ENCODE measurements at regions not wholly inside any gene's neighbourhood (a gene's known extent, or its start where the extent isn't known, plus 50 kb on each side); places are given as distances from the start of the nearest gene placed in this dataset.

GRCh38 chr18:25435149-25435782, 83.3 kb upstream of the ZNF521 start:
- no peak overlapping the region for H3K9ac ChIP-seq (ENCODE audit: low read length)
- ChIA-PET POLR2A (no interaction called here), CTCF (no interaction called here)
- H3K27me3 ChIP-seq (replicated peaks in 1 of 4; ENCODE audit: control extremely low read depth in 1 of 4, control insufficient read depth in 3 of 4, insufficient read depth in 4 of 4, low read length in 3 of 4), result no peaks in the 10 kb centered on the region
- no peak overlapping the region for H3K4me2 ChIP-seq (replicated peaks; ENCODE audit: low read depth, low read length, poor library complexity, severe bottlenecking)
- 94% methylated on average over 3 of the region's 3 CpGs for WGBS (ENCODE audit: insufficient coverage)
- no peaks in the 10 kb centered on the region for H3K79me2 ChIP-seq (ENCODE audit: control insufficient read depth, insufficient read depth, low read length)
- H3K9me3 Mint-ChIP-seq (ENCODE audit: insufficient read depth), result no peaks in the 10 kb centered on the region
- H3K9me3 ChIP-seq (ENCODE audit: control extremely low read depth in 1 of 3, control insufficient read depth in 2 of 3, insufficient read depth in 1 of 3, low read length in 2 of 3), result no peaks in the 10 kb centered on the region
- intact Hi-C loops (cut with micrococcal nuclease), result no loop called here
- no peaks in the 10 kb centered on the region for H4K20me1 ChIP-seq (ENCODE audit: control insufficient read depth, insufficient read depth, low read length, poor library complexity, severe bottlenecking)
- H3K27ac ChIP-seq (ENCODE audit: low read length in 2 of 2), result no peak overlapping the region
- ATAC-seq (ENCODE audit: low read depth) (no peak), DNase-seq (no peak)
- no peaks in the 10 kb centered on the region for H3K4me1 ChIP-seq (ENCODE audit: control insufficient read depth in 2 of 2, insufficient read depth in 2 of 2, low read length in 2 of 2)
- no peaks in the 10 kb centered on the region for H3K4me1 Mint-ChIP-seq
- TF ChIP-seq, protein P1, sequence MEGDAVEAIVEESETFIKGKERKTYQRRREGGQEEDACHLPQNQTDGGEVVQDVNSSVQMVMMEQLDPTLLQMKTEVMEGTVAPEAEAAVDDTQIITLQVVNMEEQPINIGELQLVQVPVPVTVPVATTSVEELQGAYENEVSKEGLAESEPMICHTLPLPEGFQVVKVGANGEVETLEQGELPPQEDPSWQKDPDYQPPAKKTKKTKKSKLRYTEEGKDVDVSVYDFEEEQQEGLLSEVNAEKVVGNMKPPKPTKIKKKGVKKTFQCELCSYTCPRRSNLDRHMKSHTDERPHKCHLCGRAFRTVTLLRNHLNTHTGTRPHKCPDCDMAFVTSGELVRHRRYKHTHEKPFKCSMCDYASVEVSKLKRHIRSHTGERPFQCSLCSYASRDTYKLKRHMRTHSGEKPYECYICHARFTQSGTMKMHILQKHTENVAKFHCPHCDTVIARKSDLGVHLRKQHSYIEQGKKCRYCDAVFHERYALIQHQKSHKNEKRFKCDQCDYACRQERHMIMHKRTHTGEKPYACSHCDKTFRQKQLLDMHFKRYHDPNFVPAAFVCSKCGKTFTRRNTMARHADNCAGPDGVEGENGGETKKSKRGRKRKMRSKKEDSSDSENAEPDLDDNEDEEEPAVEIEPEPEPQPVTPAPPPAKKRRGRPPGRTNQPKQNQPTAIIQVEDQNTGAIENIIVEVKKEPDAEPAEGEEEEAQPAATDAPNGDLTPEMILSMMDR (IDR thresholded peaks at IDR 0.05), result no peak
- no peak for TF ChIP-seq EZH2 (IDR thresholded peaks at IDR 0.05; ENCODE audit: borderline replicate concordance, insufficient read depth, low read depth, low read length, poor library complexity, severe bottlenecking)
- H3K27ac Mint-ChIP-seq, result no peak overlapping the region
- H3K36me3 ChIP-seq (replicated peaks in 1 of 2; ENCODE audit: control extremely low read depth in 1 of 2, control insufficient read depth in 1 of 2, extremely low read depth in 1 of 2, insufficient read depth in 2 of 2, low read length in 1 of 2), result no peaks in the 10 kb centered on the region
- no peak overlapping the region for H3K4me3 ChIP-seq (ENCODE audit: control extremely low read depth in 1 of 5, extremely low read depth in 1 of 5, insufficient read depth in 1 of 5, low read depth in 2 of 5, low read length in 4 of 5)
- no peak overlapping the region for H3K4me3 Mint-ChIP-seq
- H2AFZ ChIP-seq (ENCODE audit: insufficient read depth, low read depth, low read length, poor library complexity, severe bottlenecking), result no peak overlapping the region
- H3K27me3 Mint-ChIP-seq, result no peaks in the 10 kb centered on the region

DNA sequence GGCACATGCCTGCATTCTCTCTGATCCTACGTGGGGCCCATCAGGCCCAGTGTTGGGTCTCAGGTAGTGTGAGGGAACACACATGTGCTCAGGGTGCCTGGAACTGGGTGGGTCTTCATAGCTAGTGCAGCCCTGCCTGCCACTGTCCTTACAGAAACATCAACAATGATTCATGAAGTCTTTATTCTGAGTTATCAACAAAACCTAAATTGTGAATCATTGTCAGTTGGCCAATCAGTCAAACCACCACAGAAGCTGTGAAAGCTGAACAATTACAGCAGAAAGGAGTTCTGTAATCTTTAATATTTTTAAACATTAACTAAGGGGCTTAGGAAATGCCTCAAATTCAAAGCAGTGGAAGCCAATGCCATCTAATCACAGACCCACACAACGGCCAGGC, 82.8 kb upstream of the ZNF521 start:
- Histone ChIP-seq H3K36me3 (replicated peaks in 1 of 2; ENCODE audit: control extremely low read depth in 1 of 2, control insufficient read depth in 1 of 2, extremely low read depth in 1 of 2, insufficient read depth in 2 of 2, low read length in 1 of 2) (no peaks in the 10 kb centered on the region), H3K9me3 (ENCODE audit: control extremely low read depth in 1 of 3, control insufficient read depth in 2 of 3, insufficient read depth in 1 of 3, low read length in 2 of 3) (no peaks in the 10 kb centered on the region), H2AFZ (ENCODE audit: insufficient read depth, low read depth, low read length, poor library complexity, severe bottlenecking) (no peak overlapping the region), H3K4me1 (ENCODE audit: control insufficient read depth in 2 of 2, insufficient read depth in 2 of 2, low read length in 2 of 2) (no peaks in the 10 kb centered on the region), H3K27me3 (replicated peaks in 1 of 4; ENCODE audit: control extremely low read depth in 1 of 4, control insufficient read depth in 3 of 4, insufficient read depth in 4 of 4, low read length in 3 of 4) (no peaks in the 10 kb centered on the region), H3K79me2 (ENCODE audit: control insufficient read depth, insufficient read depth, low read length) (no peaks in the 10 kb centered on the region), H4K20me1 (ENCODE audit: control insufficient read depth, insufficient read depth, low read length, poor library complexity, severe bottlenecking) (no peaks in the 10 kb centered on the region), H3K4me3 (ENCODE audit: control extremely low read depth in 1 of 5, extremely low read depth in 1 of 5, insufficient read depth in 1 of 5, low read depth in 2 of 5, low read length in 4 of 5) (no peak overlapping the region), H3K27ac (ENCODE audit: low read length in 2 of 2) (no peak overlapping the region), H3K9ac (ENCODE audit: low read length) (no peak overlapping the region), H3K4me2 (replicated peaks; ENCODE audit: low read depth, low read length, poor library complexity, severe bottlenecking) (no peak overlapping the region)
- TF ChIP-seq EZH2 (IDR thresholded peaks at IDR 0.05; ENCODE audit: borderline replicate concordance, insufficient read depth, low read depth, low read length, poor library complexity, severe bottlenecking), result no peak
- TF ChIP-seq, protein P1 (IDR thresholded peaks at IDR 0.05), result no peak
- Mint-ChIP-seq H3K4me3 (no peak overlapping the region), H3K9me3 (ENCODE audit: insufficient read depth) (no peaks in the 10 kb centered on the region), H3K4me1 (no peaks in the 10 kb centered on the region), H3K27me3 (no peaks in the 10 kb centered on the region), H3K27ac (no peak overlapping the region)
- 100% methylated on average over 1 of the region's 2 CpGs for WGBS (ENCODE audit: insufficient coverage)
- ATAC-seq (ENCODE audit: low read depth) (no peak), DNase-seq (no peak)
- intact Hi-C loops (cut with micrococcal nuclease), result no loop called here
- POLR2A ChIA-PET, result no interaction called here
- CTCF ChIA-PET, result no interaction called here

Data from B cell (primary cell).